Activated naive CD8-positive, alpha-beta T cell treated with anti-CD3 and anti-CD28 coated beads for 36 hours (primary cell): ENCODE measurements at regions not wholly inside any gene's neighbourhood (a gene's known extent, or its start where the extent isn't known, plus 50 kb on each side); places are given as distances from the start of the nearest gene placed in this dataset.

Source experiments
- DNase-seq: peaks from one replicate; pipeline ENCODE4 v3.0.0; 2021
- H3K27ac Mint-ChIP-seq: one replicate; pipeline ENCODE4 v1.8.0; 2022; ENCODE audit warnings: mild to moderate bottlenecking, moderate library complexity, mixed read lengths
- H3K27me3 Mint-ChIP-seq: one replicate; pipeline ENCODE4 v1.8.0; 2022; ENCODE audit warnings: mild to moderate bottlenecking, mixed read lengths
- H3K36me3 Mint-ChIP-seq: one replicate; pipeline ENCODE4 v1.8.0; 2021; ENCODE audit warnings: mild to moderate bottlenecking, mixed read lengths
- H3K4me1 Mint-ChIP-seq: one replicate; pipeline ENCODE4 v1.8.0; 2021; ENCODE audit warnings: mixed read lengths
- H3K4me3 Mint-ChIP-seq: one replicate; pipeline ENCODE4 v1.8.0; 2022; ENCODE audit warnings: mild to moderate bottlenecking, moderate library complexity, mixed read lengths
- H3K9me3 Mint-ChIP-seq: one replicate; pipeline ENCODE4 v1.8.0; 2022; ENCODE audit warnings: mixed read lengths

GRCh38 chr7:118747473-118747872 lies 523.0 kb downstream of the ANKRD7 start:
- H3K27me3 Mint-ChIP-seq, result no peaks in the 10 kb centered on the region
- no peak for DNase-seq
- H3K27ac Mint-ChIP-seq, result no peak overlapping the region
- no peaks in the 10 kb centered on the region for H3K36me3 Mint-ChIP-seq
- no peaks in the 10 kb centered on the region for H3K4me1 Mint-ChIP-seq
- no peaks in the 10 kb centered on the region for H3K9me3 Mint-ChIP-seq
- no peak overlapping the region for H3K4me3 Mint-ChIP-seq

- Mint-ChIP-seq H3K9me3 (no peaks in the 10 kb centered on the region), H3K27ac (no peak overlapping the region), H3K4me1 (no peaks in the 10 kb centered on the region), H3K4me3 (no peak overlapping the region), H3K36me3 (no peaks in the 10 kb centered on the region), H3K27me3 (no peaks in the 10 kb centered on the region)
- DNase-seq, result no peak
Observed at GRCh38 chr7:118753479-118753878, 529.0 kb downstream of the ANKRD7 start.

- H3K36me3 Mint-ChIP-seq, result no peaks in the 10 kb centered on the region
- H3K9me3 Mint-ChIP-seq, result no peaks in the 10 kb centered on the region
- no peaks in the 10 kb centered on the region for H3K27me3 Mint-ChIP-seq
- no peak overlapping the region for H3K27ac Mint-ChIP-seq
- no peak for DNase-seq
- H3K4me1 Mint-ChIP-seq, result no peaks in the 10 kb centered on the region
- no peak overlapping the region for H3K4me3 Mint-ChIP-seq
Observed at GRCh38 chr7:118754608-118755007, 530.1 kb downstream of the ANKRD7 start.

- no peak overlapping the region for H3K4me3 Mint-ChIP-seq
- H3K27ac Mint-ChIP-seq, result no peak overlapping the region
- H3K36me3 Mint-ChIP-seq, result no peaks in the 10 kb centered on the region
- no peaks in the 10 kb centered on the region for H3K27me3 Mint-ChIP-seq
- no peak for DNase-seq
- H3K9me3 Mint-ChIP-seq, result no peaks in the 10 kb centered on the region
- no peaks in the 10 kb centered on the region for H3K4me1 Mint-ChIP-seq
Observed at GRCh38 chr7:118755067-118755625, 530.6 kb downstream of the ANKRD7 start.

GRCh38 chr7:118757066-118757465 lies 532.6 kb downstream of the ANKRD7 start:
- no peaks in the 10 kb centered on the region for H3K36me3 Mint-ChIP-seq
- no peaks in the 10 kb centered on the region for H3K4me1 Mint-ChIP-seq
- H3K27me3 Mint-ChIP-seq, result no peaks in the 10 kb centered on the region
- H3K9me3 Mint-ChIP-seq, result peaks cover 2% of the 10 kb centered on the region
- H3K4me3 Mint-ChIP-seq, result no peak overlapping the region
- no peak for DNase-seq
- H3K27ac Mint-ChIP-seq, result no peak overlapping the region

GRCh38 chr7:118758582-118758981 lies 534.1 kb downstream of the ANKRD7 start:
- Mint-ChIP-seq H3K4me1 (no peaks in the 10 kb centered on the region), H3K9me3 (peaks cover 2% of the 10 kb centered on the region), H3K4me3 (no peak overlapping the region), H3K36me3 (no peaks in the 10 kb centered on the region), H3K27ac (no peak overlapping the region), H3K27me3 (no peaks in the 10 kb centered on the region)
- no peak for DNase-seq

GRCh38 chr7:118759921-118760320 lies 535.4 kb downstream of the ANKRD7 start:
- Mint-ChIP-seq H3K27ac (no peak overlapping the region), H3K4me3 (no peak overlapping the region), H3K27me3 (no peaks in the 10 kb centered on the region), H3K9me3 (peaks cover 2% of the 10 kb centered on the region), H3K36me3 (no peaks in the 10 kb centered on the region), H3K4me1 (no peaks in the 10 kb centered on the region)
- DNase-seq, result no peak

GRCh38 chr7:118762451-118762850 lies 537.9 kb downstream of the ANKRD7 start:
- Mint-ChIP-seq H3K36me3 (no peaks in the 10 kb centered on the region), H3K9me3 (peaks cover 3% of the 10 kb centered on the region), H3K4me3 (no peak overlapping the region), H3K27ac (no peak overlapping the region), H3K27me3 (no peaks in the 10 kb centered on the region), H3K4me1 (no peaks in the 10 kb centered on the region)
- no peak for DNase-seq

GRCh38 chr7:118764221-118764620 lies 539.7 kb downstream of the ANKRD7 start:
- peaks cover 3% of the 10 kb centered on the region for H3K9me3 Mint-ChIP-seq
- H3K4me1 Mint-ChIP-seq, result no peaks in the 10 kb centered on the region
- H3K27ac Mint-ChIP-seq, result no peak overlapping the region
- H3K4me3 Mint-ChIP-seq, result no peak overlapping the region
- no peaks in the 10 kb centered on the region for H3K36me3 Mint-ChIP-seq
- H3K27me3 Mint-ChIP-seq, result no peaks in the 10 kb centered on the region
- no peak for DNase-seq

- H3K4me3 Mint-ChIP-seq, result no peak overlapping the region
- no peaks in the 10 kb centered on the region for H3K4me1 Mint-ChIP-seq
- DNase-seq, result no peak
- no peaks in the 10 kb centered on the region for H3K27me3 Mint-ChIP-seq
- no peak overlapping the region for H3K27ac Mint-ChIP-seq
- H3K9me3 Mint-ChIP-seq, result no peaks in the 10 kb centered on the region
- no peaks in the 10 kb centered on the region for H3K36me3 Mint-ChIP-seq
Observed at GRCh38 chr7:118771672-118772071, 547.2 kb downstream of the ANKRD7 start.

- H3K27me3 Mint-ChIP-seq, result no peaks in the 10 kb centered on the region
- no peak overlapping the region for H3K27ac Mint-ChIP-seq
- H3K36me3 Mint-ChIP-seq, result no peaks in the 10 kb centered on the region
- H3K4me1 Mint-ChIP-seq, result no peaks in the 10 kb centered on the region
- peaks cover 4% of the 10 kb centered on the region for H3K9me3 Mint-ChIP-seq
- no peak overlapping the region for H3K4me3 Mint-ChIP-seq
- no peak for DNase-seq
Observed at GRCh38 chr7:118777308-118777707, 552.8 kb downstream of the ANKRD7 start.

GRCh38 chr7:118792682-118793081 lies 568.2 kb downstream of the ANKRD7 start:
- Mint-ChIP-seq H3K9me3 (peaks cover 2% of the 10 kb centered on the region), H3K27ac (no peak overlapping the region), H3K4me3 (no peak overlapping the region), H3K27me3 (no peaks in the 10 kb centered on the region), H3K4me1 (no peaks in the 10 kb centered on the region), H3K36me3 (no peaks in the 10 kb centered on the region)
- no peak for DNase-seq

GRCh38 chr7:118793582-118793981 lies 569.1 kb downstream of the ANKRD7 start:
- no peak for DNase-seq
- no peak overlapping the region for H3K4me3 Mint-ChIP-seq
- H3K4me1 Mint-ChIP-seq, result no peaks in the 10 kb centered on the region
- H3K27ac Mint-ChIP-seq, result no peak overlapping the region
- H3K36me3 Mint-ChIP-seq, result no peaks in the 10 kb centered on the region
- H3K9me3 Mint-ChIP-seq, result no peaks in the 10 kb centered on the region
- no peaks in the 10 kb centered on the region for H3K27me3 Mint-ChIP-seq

- peaks cover 1% of the 10 kb centered on the region for H3K9me3 Mint-ChIP-seq
- H3K4me3 Mint-ChIP-seq, result no peak overlapping the region
- no peaks in the 10 kb centered on the region for H3K4me1 Mint-ChIP-seq
- H3K27ac Mint-ChIP-seq, result no peak overlapping the region
- no peaks in the 10 kb centered on the region for H3K27me3 Mint-ChIP-seq
- H3K36me3 Mint-ChIP-seq, result no peaks in the 10 kb centered on the region
- no peak for DNase-seq
Observed at GRCh38 chr7:118794419-118794818, 569.9 kb downstream of the ANKRD7 start.

- H3K27me3 Mint-ChIP-seq, result no peaks in the 10 kb centered on the region
- H3K9me3 Mint-ChIP-seq, result peaks cover 13% of the 10 kb centered on the region
- no peak overlapping the region for H3K27ac Mint-ChIP-seq
- H3K36me3 Mint-ChIP-seq, result no peaks in the 10 kb centered on the region
- DNase-seq, result no peak
- no peak overlapping the region for H3K4me3 Mint-ChIP-seq
- H3K4me1 Mint-ChIP-seq, result no peaks in the 10 kb centered on the region
Observed at GRCh38 chr7:118801366-118801765, 576.9 kb downstream of the ANKRD7 start.

- Mint-ChIP-seq H3K9me3 (peaks cover 13% of the 10 kb centered on the region), H3K4me1 (no peaks in the 10 kb centered on the region), H3K4me3 (no peak overlapping the region), H3K27ac (no peak overlapping the region), H3K36me3 (no peaks in the 10 kb centered on the region), H3K27me3 (no peaks in the 10 kb centered on the region)
- no peak for DNase-seq
Observed at GRCh38 chr7:118802726-118803125, 578.2 kb downstream of the ANKRD7 start.

- Mint-ChIP-seq H3K9me3 (peaks cover 1% of the 10 kb centered on the region), H3K4me1 (no peaks in the 10 kb centered on the region), H3K4me3 (no peak overlapping the region)
Observed at GRCh38 chr7:118826246-118826645, 601.7 kb downstream of the ANKRD7 start.

More at GRCh38 chr7:118826246-118826645, 601.7 kb downstream of the ANKRD7 start:
- no peaks in the 10 kb centered on the region for H3K36me3 Mint-ChIP-seq
- H3K27ac Mint-ChIP-seq, result no peak overlapping the region
- no peaks in the 10 kb centered on the region for H3K27me3 Mint-ChIP-seq
- no peak for DNase-seq
